ENCODE measurements at regions not wholly inside any gene's neighbourhood (a gene's known extent, or its start where the extent isn't known, plus 50 kb on each side); places are given as distances from the start of the nearest gene placed in this dataset.

- no peak for DNase-seq (ENCODE audit: low read depth in 1 of 2, low spot score in 1 of 2)
- no peak for TF ChIP-seq CTCF (IDR thresholded peaks at IDR 0.05; ENCODE audit: low read depth, low read length)
- Histone ChIP-seq H3K27me3 (no peaks in the 10 kb centered on the region), H3K27ac (no peak overlapping the region), H3K9me3 (ENCODE audit: low read depth) (no peaks in the 10 kb centered on the region), H3K4me3 (no peak overlapping the region), H3K36me3 (no peaks in the 10 kb centered on the region), H3K4me1 (ENCODE audit: low read depth) (no peaks in the 10 kb centered on the region)
Measured at GRCh38 chr13:37361608-37362007, 237.0 kb downstream of the POSTN start.

GRCh38 chr13:37360556-37360955 is 238.0 kb downstream of the POSTN start:
- H3K36me3 ChIP-seq, result no peaks in the 10 kb centered on the region
- no peak overlapping the region for H3K4me3 ChIP-seq
- TF ChIP-seq CTCF (IDR thresholded peaks at IDR 0.05; ENCODE audit: low read depth, low read length), result no peak
- H3K9me3 ChIP-seq (ENCODE audit: low read depth), result no peaks in the 10 kb centered on the region
- no peaks in the 10 kb centered on the region for H3K27me3 ChIP-seq
- DNase-seq (ENCODE audit: low read depth in 1 of 2, low spot score in 1 of 2), result peak in 1 of 2 donors; percentile 58
- H3K27ac ChIP-seq, result no peak overlapping the region
- no peaks in the 10 kb centered on the region for H3K4me1 ChIP-seq (ENCODE audit: low read depth)

- Histone ChIP-seq H3K27me3 (no peaks in the 10 kb centered on the region), H3K36me3 (no peaks in the 10 kb centered on the region), H3K4me3 (no peak overlapping the region), H3K4me1 (ENCODE audit: low read depth) (no peaks in the 10 kb centered on the region), H3K27ac (no peak overlapping the region), H3K9me3 (ENCODE audit: low read depth) (no peaks in the 10 kb centered on the region)
- TF ChIP-seq CTCF (IDR thresholded peaks at IDR 0.05; ENCODE audit: low read depth, low read length), result no peak
- no peak for DNase-seq (ENCODE audit: low read depth in 1 of 2, low spot score in 1 of 2)
Measured at GRCh38 chr13:37357548-37357947, 241.0 kb downstream of the POSTN start.

GRCh38 chr13:37353911-37354310 is 244.7 kb downstream of the POSTN start:
- no peaks in the 10 kb centered on the region for H3K9me3 ChIP-seq (ENCODE audit: low read depth)
- no peaks in the 10 kb centered on the region for H3K27me3 ChIP-seq
- H3K36me3 ChIP-seq, result no peaks in the 10 kb centered on the region
- no peaks in the 10 kb centered on the region for H3K4me1 ChIP-seq (ENCODE audit: low read depth)
- H3K27ac ChIP-seq, result no peak overlapping the region
- no peak overlapping the region for H3K4me3 ChIP-seq
- TF ChIP-seq CTCF (IDR thresholded peaks at IDR 0.05; ENCODE audit: low read depth, low read length), result no peak
- DNase-seq (ENCODE audit: low read depth in 1 of 2, low spot score in 1 of 2), result no peak

- Histone ChIP-seq H3K27me3 (no peaks in the 10 kb centered on the region), H3K4me3 (no peak overlapping the region), H3K27ac (no peak overlapping the region), H3K4me1 (ENCODE audit: low read depth) (peaks cover under 1% of the 10 kb centered on the region), H3K36me3 (no peaks in the 10 kb centered on the region), H3K9me3 (ENCODE audit: low read depth) (no peaks in the 10 kb centered on the region)
- no peak for TF ChIP-seq CTCF (IDR thresholded peaks at IDR 0.05; ENCODE audit: low read depth, low read length)
- DNase-seq (ENCODE audit: low read depth in 1 of 2, low spot score in 1 of 2), result no peak
Measured at GRCh38 chr13:37351211-37351610, 245.7 kb upstream of the CSNK1A1L start.

GRCh38 chr13:37349916-37350315 is 244.5 kb upstream of the CSNK1A1L start:
- Histone ChIP-seq H3K36me3 (no peaks in the 10 kb centered on the region), H3K4me1 (ENCODE audit: low read depth) (peaks cover 10% of the 10 kb centered on the region), H3K9me3 (ENCODE audit: low read depth) (no peaks in the 10 kb centered on the region), H3K27ac (no peak overlapping the region), H3K4me3 (no peak overlapping the region), H3K27me3 (no peaks in the 10 kb centered on the region)
- no peak for TF ChIP-seq CTCF (IDR thresholded peaks at IDR 0.05; ENCODE audit: low read depth, low read length)
- DNase-seq (ENCODE audit: low read depth in 1 of 2, low spot score in 1 of 2), result no peak
